ENCODE measurements at regions not wholly inside any gene's neighbourhood (a gene's known extent, or its start where the extent isn't known, plus 50 kb on each side); places are given as distances from the start of the nearest gene placed in this dataset.

DNA sequence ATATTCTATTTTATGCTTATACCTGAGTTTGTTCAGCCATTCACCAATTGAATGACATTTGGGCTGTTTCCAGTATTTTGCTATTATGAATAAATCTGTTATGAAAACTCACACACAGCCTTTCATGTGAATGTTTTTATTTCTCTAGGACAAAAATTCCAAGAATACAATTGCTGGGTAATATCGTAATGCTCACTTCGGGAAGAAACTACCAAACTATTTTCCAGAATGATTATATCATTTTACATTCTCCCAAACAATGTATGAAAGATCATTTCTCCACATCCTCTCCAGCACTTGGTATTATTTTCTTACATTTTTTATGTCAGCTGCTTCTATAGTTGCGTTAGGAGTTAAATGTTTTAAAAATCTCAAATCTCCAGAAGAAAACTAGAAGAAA lies 58.3 kb upstream of the LHFPL2 start:
- Histone ChIP-seq H3K79me2 (ENCODE audit: insufficient read depth, low read length) (no peaks in the 10 kb centered on the region), H4K20me1 (ENCODE audit: insufficient read depth, low read length) (no peaks in the 10 kb centered on the region), H3K9ac (ENCODE audit: insufficient read depth, low read length, poor library complexity, severe bottlenecking) (no peak overlapping the region), H3K4me3 (replicated peaks in 1 of 3; ENCODE audit: low read depth in 2 of 3, low read length in 3 of 3) (no peak overlapping the region), H3K36me3 (replicated peaks in 1 of 2; ENCODE audit: control insufficient read depth in 1 of 2, insufficient read depth in 2 of 2, low read length in 2 of 2) (no peaks in the 10 kb centered on the region), H3K27me3 (ENCODE audit: control insufficient read depth in 2 of 2, insufficient read depth in 2 of 2, low read length in 2 of 2) (no peaks in the 10 kb centered on the region), H3K4me2 (replicated peaks; ENCODE audit: extremely low read depth, low read length, poor library complexity, severe bottlenecking) (no peak overlapping the region), H2AFZ (ENCODE audit: insufficient read depth, low read depth, low read length, poor library complexity, severe bottlenecking) (no peak overlapping the region), H3K9me3 (replicated peaks in 1 of 2; ENCODE audit: control insufficient read depth in 1 of 2, insufficient read depth in 1 of 2, low read length in 2 of 2) (no peaks in the 10 kb centered on the region), H3K4me1 (ENCODE audit: control insufficient read depth in 1 of 2, insufficient read depth in 2 of 2, low read length in 2 of 2) (peaks cover 6 to 8% of the 10 kb centered on the region in 2 donors), H3K27ac (ENCODE audit: low read depth in 1 of 2, low read length in 2 of 2) (no peak overlapping the region)
- no peak for DNase-seq
- Mint-ChIP-seq H3K9me3 (peaks cover 5 to 16% (median 9%) of the 10 kb centered on the region in 7 donors), H3K4me1 (peaks cover 5% of the 10 kb centered on the region), H3K4me3 (no peak overlapping the region), H3K36me3 (no peaks in the 10 kb centered on the region), H3K27me3 (ENCODE audit: low read depth in 3 of 3) (no peaks in the 10 kb centered on the region), H3K27ac (no peak overlapping the region)
- 90% methylated on average over 2 of the region's 3 CpGs for WGBS (ENCODE audit: insufficient coverage)
- intact Hi-C loops (cut with micrococcal nuclease) = no loop called here
- no peak for TF ChIP-seq CTCF (IDR thresholded peaks at IDR 0.05)

GRCh38 chr5:78706381-78706780 lies 57.8 kb upstream of the LHFPL2 start:
- no peaks in the 10 kb centered on the region for H3K27me3 ChIP-seq (ENCODE audit: control insufficient read depth in 2 of 2, insufficient read depth in 2 of 2, low read length in 2 of 2)
- no peaks in the 10 kb centered on the region for H3K79me2 ChIP-seq (ENCODE audit: insufficient read depth, low read length)
- no peak overlapping the region for H3K4me3 Mint-ChIP-seq
- peaks cover 5 to 16% (median 9%) of the 10 kb centered on the region in 7 donors for H3K9me3 Mint-ChIP-seq
- H3K9ac ChIP-seq (ENCODE audit: insufficient read depth, low read length, poor library complexity, severe bottlenecking) = no peak overlapping the region
- no peak overlapping the region for H3K27ac ChIP-seq (ENCODE audit: low read depth in 1 of 2, low read length in 2 of 2)
- no peak for TF ChIP-seq CTCF (IDR thresholded peaks at IDR 0.05)
- no CpG with 5 or more reads among the region's 2 CpGs for WGBS (ENCODE audit: insufficient coverage)
- no peaks in the 10 kb centered on the region for H4K20me1 ChIP-seq (ENCODE audit: insufficient read depth, low read length)
- no peak for DNase-seq
- H3K4me3 ChIP-seq (replicated peaks in 1 of 3; ENCODE audit: low read depth in 2 of 3, low read length in 3 of 3) = no peak overlapping the region
- no peak overlapping the region for H3K4me2 ChIP-seq (replicated peaks; ENCODE audit: extremely low read depth, low read length, poor library complexity, severe bottlenecking)
- no peaks in the 10 kb centered on the region for H3K27me3 Mint-ChIP-seq (ENCODE audit: low read depth in 3 of 3)
- no peaks in the 10 kb centered on the region for H3K36me3 Mint-ChIP-seq
- H2AFZ ChIP-seq (ENCODE audit: insufficient read depth, low read depth, low read length, poor library complexity, severe bottlenecking) = no peak overlapping the region
- H3K9me3 ChIP-seq (replicated peaks in 1 of 2; ENCODE audit: control insufficient read depth in 1 of 2, insufficient read depth in 1 of 2, low read length in 2 of 2) = no peaks in the 10 kb centered on the region
- no peak overlapping the region for H3K27ac Mint-ChIP-seq
- peaks cover 9% of the 10 kb centered on the region for H3K4me1 Mint-ChIP-seq
- H3K36me3 ChIP-seq (replicated peaks in 1 of 2; ENCODE audit: control insufficient read depth in 1 of 2, insufficient read depth in 2 of 2, low read length in 2 of 2) = no peaks in the 10 kb centered on the region
- intact Hi-C loops (cut with micrococcal nuclease) = no loop called here
- peaks cover 10 to 12% of the 10 kb centered on the region in 2 donors for H3K4me1 ChIP-seq (ENCODE audit: control insufficient read depth in 1 of 2, insufficient read depth in 2 of 2, low read length in 2 of 2)
